ENCODE measurements at regions not wholly inside any gene's neighbourhood (a gene's known extent, or its start where the extent isn't known, plus 50 kb on each side); places are given as distances from the start of the nearest gene placed in this dataset.

GRCh38 chrX:22634083-22634482 lies 361.4 kb downstream of the CBLL2 start:
- TF ChIP-seq ZBTB7A (IDR thresholded peaks at IDR 0.05; ENCODE audit: low read depth) (no peak), NFIC (IDR thresholded peaks at IDR 0.05) (no peak), CREB1 (IDR thresholded peaks at IDR 0.05; ENCODE audit: low read depth) (no peak), MAX (IDR thresholded peaks at IDR 0.05) (no peak), USF1 (IDR thresholded peaks at IDR 0.05) (no peak), RAD21 (IDR thresholded peaks at IDR 0.05; ENCODE audit: low read depth) (no peak), EGR1 (IDR thresholded peaks at IDR 0.05) (no peak), REST (IDR thresholded peaks at IDR 0.05; ENCODE audit: low read depth) (no peak), TAF1 (IDR thresholded peaks at IDR 0.05; ENCODE audit: low read depth) (no peak), TEAD4 (IDR thresholded peaks at IDR 0.05) (no peak), YY1 (IDR thresholded peaks at IDR 0.05; ENCODE audit: low read depth) (no peak), CEBPB (IDR thresholded peaks at IDR 0.05) (no peak)

GRCh38 chrX:22634751-22635150 lies 362.0 kb downstream of the CBLL2 start:
- TF ChIP-seq TAF1 (IDR thresholded peaks at IDR 0.05; ENCODE audit: low read depth) (no peak), TCF12 (IDR thresholded peaks at IDR 0.05; ENCODE audit: low read depth) (no peak), MAX (IDR thresholded peaks at IDR 0.05) (no peak), YY1 (IDR thresholded peaks at IDR 0.05; ENCODE audit: low read depth) (no peak), ZBTB7A (IDR thresholded peaks at IDR 0.05; ENCODE audit: low read depth) (no peak), NFIC (IDR thresholded peaks at IDR 0.05) (no peak), TEAD4 (IDR thresholded peaks at IDR 0.05) (no peak), REST (IDR thresholded peaks at IDR 0.05; ENCODE audit: low read depth) (no peak), FOXM1 (IDR thresholded peaks at IDR 0.05; ENCODE audit: borderline replicate concordance, low read depth) (no peak), RAD21 (IDR thresholded peaks at IDR 0.05; ENCODE audit: low read depth) (no peak), CEBPB (IDR thresholded peaks at IDR 0.05) (no peak), CREB1 (IDR thresholded peaks at IDR 0.05; ENCODE audit: low read depth) (no peak), EGR1 (IDR thresholded peaks at IDR 0.05) (no peak), USF1 (IDR thresholded peaks at IDR 0.05) (no peak), EP300 (IDR thresholded peaks at IDR 0.05; ENCODE audit: borderline replicate concordance) (no peak)

GRCh38 chrX:22648281-22648680 lies 351.5 kb upstream of the DDX53 start:
- no peak for TF ChIP-seq NFIC (IDR thresholded peaks at IDR 0.05)

GRCh38 chrX:22650691-22651090 lies 349.1 kb upstream of the DDX53 start:
- no peak for TF ChIP-seq YY1 (IDR thresholded peaks at IDR 0.05; ENCODE audit: low read depth)
- no peak for TF ChIP-seq CREB1 (IDR thresholded peaks at IDR 0.05; ENCODE audit: low read depth)
- no peak for TF ChIP-seq EGR1 (IDR thresholded peaks at IDR 0.05)
- TF ChIP-seq USF1 (IDR thresholded peaks at IDR 0.05): no peak
- no peak for TF ChIP-seq EP300 (IDR thresholded peaks at IDR 0.05; ENCODE audit: borderline replicate concordance)
- no peak for TF ChIP-seq REST (IDR thresholded peaks at IDR 0.05; ENCODE audit: low read depth)
- no peak for TF ChIP-seq FOXM1 (IDR thresholded peaks at IDR 0.05; ENCODE audit: borderline replicate concordance, low read depth)
- TF ChIP-seq RAD21 (IDR thresholded peaks at IDR 0.05; ENCODE audit: low read depth): no peak
- TF ChIP-seq NFIC (IDR thresholded peaks at IDR 0.05): no peak
- TF ChIP-seq MAX (IDR thresholded peaks at IDR 0.05): no peak
- no peak for TF ChIP-seq TEAD4 (IDR thresholded peaks at IDR 0.05)
- TF ChIP-seq ZBTB7A (IDR thresholded peaks at IDR 0.05; ENCODE audit: low read depth): no peak
